Vagina (tissue), 2 donors: ENCODE measurements at regions not wholly inside any gene's neighbourhood (a gene's known extent, or its start where the extent isn't known, plus 50 kb on each side); places are given as distances from the start of the nearest gene placed in this dataset.

Experiments used
- CTCF ChIP-seq, 3 experiments: fragments of 450-650 bp in 2 of 3; fragments of 200-600 bp in 1 of 3; sonication (generic) in 1 of 3; IDR thresholded peaks; one replicate each; pipeline ENCODE4 v1.5.1; 2017 to 2019; ENCODE audit warnings: antibody characterized with exemption in 3 of 3, mild to moderate bottlenecking in 2 of 3, moderate library complexity in 2 of 3
- POLR2AphosphoS5 ChIP-seq, 2 donors: sonication (generic); formaldehyde crosslinking; IDR thresholded peaks; one replicate each; pipeline ENCODE4 v1.9.0; 2017; ENCODE audit warnings: antibody characterized with exemption in 2 of 2, mild to moderate bottlenecking in 2 of 2, low read depth in 1 of 2; ENCODE audit not compliant: insufficient read depth in 1 of 2

- TF ChIP-seq CTCF (IDR thresholded peaks at IDR 0.05): no peak
- TF ChIP-seq POLR2AphosphoS5 (IDR thresholded peaks at IDR 0.05; ENCODE audit: insufficient read depth in 1 of 2, low read depth in 1 of 2): no peak
Measured at GRCh38 chr10:4224178-4224577, 439.2 kb upstream of the KLF6 start.
